ENCODE measurements at regions not wholly inside any gene's neighbourhood (a gene's known extent, or its start where the extent isn't known, plus 50 kb on each side); places are given as distances from the start of the nearest gene placed in this dataset.

- FAIRE-seq (no peak), DNase-seq (ENCODE audit: low spot score) (peak; percentile 18), ATAC-seq (no peak)
- Histone ChIP-seq H3K4me2 (ENCODE audit: low read depth, low read length) (no peak overlapping the region), H3K4me3 (replicated peaks in 1 of 3; ENCODE audit: insufficient read depth in 1 of 3, low read depth in 2 of 3, low read length in 3 of 3) (no peak overlapping the region), H4K20me1 (ENCODE audit: insufficient read depth, low read length) (no peaks in the 10 kb centered on the region), H3K36me3 (replicated peaks in 1 of 2; ENCODE audit: control insufficient read depth in 1 of 2, insufficient read depth in 2 of 2, low read length in 2 of 2) (no peaks in the 10 kb centered on the region), H2AFZ (ENCODE audit: low read length) (no peak overlapping the region), H3K9me3 (ENCODE audit: low read length) (no peaks in the 10 kb centered on the region), H3K27ac (ENCODE audit: extremely low read length, insufficient read depth, low read length) (no peak overlapping the region), H3K27me3 (ENCODE audit: control insufficient read depth in 1 of 2, insufficient read depth in 2 of 2, low read length in 2 of 2) (no peaks in the 10 kb centered on the region), H3K9ac (ENCODE audit: insufficient read depth, low read depth, low read length) (no peak overlapping the region), H3K4me1 (ENCODE audit: insufficient read depth, low read length) (no peaks in the 10 kb centered on the region), H3K79me2 (ENCODE audit: insufficient read depth, low read length) (no peaks in the 10 kb centered on the region)
- CTCF ChIA-PET (ENCODE audit: low intra/inter-chr PET ratio, low total read pairs), result no interaction called here
- 2% methylated on average over 5 of the region's 5 CpGs for WGBS (ENCODE audit: low lambda C conversion rate)
- BruUV-seq (replicated peaks), result no TSS peak
- POLR2A ChIA-PET, result no interaction called here
- intact Hi-C loops (cut with micrococcal nuclease; ENCODE audit: unreplicated experiment), result no loop called here
- TF ChIP-seq ZBTB34 (CRISPR knock-in tag; IDR thresholded peaks at IDR 0.05) (no peak), ZNF672 (CRISPR knock-in tag; IDR thresholded peaks at IDR 0.05) (no peak), ZNF235 (CRISPR knock-in tag; IDR thresholded peaks at IDR 0.05; ENCODE audit: borderline replicate concordance) (no peak), PAX8 (CRISPR knock-in tag; IDR thresholded peaks at IDR 0.05; ENCODE audit: borderline replicate concordance) (no peak), ZNF343 (CRISPR knock-in tag; IDR thresholded peaks at IDR 0.05) (no peak), MAFK (conservative IDR thresholded peaks at IDR 0.05 in 1 of 2, IDR thresholded peaks at IDR 0.05 in 1 of 2; ENCODE audit: low read length in 2 of 2) (no peak), FOSL1 (CRISPR knock-in tag; IDR thresholded peaks at IDR 0.05; ENCODE audit: borderline replicate concordance) (no peak), SP2 (CRISPR knock-in tag; IDR thresholded peaks at IDR 0.05) (no peak), DMTF1 (CRISPR knock-in tag; IDR thresholded peaks at IDR 0.05) (no peak), ZNF446 (CRISPR knock-in tag; IDR thresholded peaks at IDR 0.05) (no peak), FOXJ3 (CRISPR knock-in tag; IDR thresholded peaks at IDR 0.05; ENCODE audit: borderline replicate concordance) (no peak), DMAP1 (CRISPR knock-in tag; IDR thresholded peaks at IDR 0.05) (no peak), MLXIP (CRISPR knock-in tag; IDR thresholded peaks at IDR 0.05; ENCODE audit: borderline replicate concordance) (no peak)
- in situ Hi-C loops (cut with HindIII; ENCODE audit: extremely low pct_ligation_motif_present, low pct_unique_long_range_greater_than_20kb), result no loop called here
Measured at GRCh38 chr16:66081775-66082366, 284.6 kb upstream of the CDH5 start.
